WTC11 (cell line): ENCODE measurements at regions not wholly inside any gene's neighbourhood (a gene's known extent, or its start where the extent isn't known, plus 50 kb on each side); places are given as distances from the start of the nearest gene placed in this dataset.

Experiments
- ELF4 ChIP-seq: sonication (generic); formaldehyde crosslinking; IDR thresholded peaks from 2 replicates; pipeline ENCODE4 v1.8.1; 2022; ENCODE audit warnings: low read depth, mild to moderate bottlenecking, moderate library complexity, missing genetic modification reagents
- NFE2L1 ChIP-seq: sonication (generic); formaldehyde crosslinking; IDR thresholded peaks from 2 replicates; pipeline ENCODE4 v1.8.1; 2023; ENCODE audit warnings: missing genetic modification reagents
- NFYB ChIP-seq: sonication (generic); formaldehyde crosslinking; conservative IDR thresholded peaks from 2 replicates; pipeline ENCODE4 v1.8.0; 2022; ENCODE audit warnings: low read depth, missing genetic modification reagents
- NR3C1 ChIP-seq: sonication (generic); formaldehyde crosslinking; conservative IDR thresholded peaks from 2 replicates; pipeline ENCODE4 v1.8.1; 2023; ENCODE audit warnings: low read depth, mild to moderate bottlenecking, missing genetic modification reagents
- OVOL2 ChIP-seq: fragments of 250-450 bp; sonication (Bioruptor Pico); IDR thresholded peaks from 2 replicates; pipeline ENCODE4 v1.9.0; 2021; ENCODE audit warnings: mild to moderate bottlenecking, borderline replicate concordance
- TF ChIP-seq, protein P1 (sequence below): fragments of 200-600 bp; IDR thresholded peaks from 2 replicates; pipeline ENCODE4 v1.8.0; 2022; ENCODE audit warnings: antibody characterized with exemption
- TF ChIP-seq, protein P2 (sequence below): sonication (generic); formaldehyde crosslinking; IDR thresholded peaks from 2 replicates; pipeline ENCODE4 v1.8.0; 2022; ENCODE audit warnings: mild to moderate bottlenecking, missing genetic modification reagents
- TF ChIP-seq, protein P3 (sequence below): sonication (generic); formaldehyde crosslinking; IDR thresholded peaks from 2 replicates; pipeline ENCODE4 v1.8.0; 2023; ENCODE audit warnings: missing genetic modification reagents
- TF ChIP-seq, protein P4 (sequence below): fragments of 250-450 bp; sonication (Bioruptor Pico); conservative IDR thresholded peaks from 2 replicates; pipeline ENCODE4 v1.9.0; 2021; ENCODE audit warnings: mild to moderate bottlenecking

DNA sequence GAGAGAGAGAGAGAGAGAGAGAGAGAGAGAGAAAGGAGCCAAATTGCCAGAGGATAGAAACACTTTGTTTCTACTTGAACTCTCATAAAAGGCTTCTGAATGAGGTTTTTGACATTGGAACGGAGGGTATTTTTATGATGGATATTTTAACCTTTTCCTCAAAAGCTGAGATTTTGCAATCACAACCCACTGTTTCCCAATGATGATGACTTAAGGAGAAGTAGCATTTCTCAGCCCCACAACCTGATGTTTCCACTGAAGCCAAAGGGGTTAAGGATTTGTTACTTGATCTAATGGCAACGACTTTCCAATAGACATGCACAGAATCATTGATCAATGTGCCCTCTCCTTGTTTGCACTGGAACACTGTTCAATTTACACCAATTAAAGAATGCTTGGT is 67.1 kb upstream of the POU3F3 start:
- TF ChIP-seq ELF4 (CRISPR knock-in tag) (no peak), NFYB (no peak), NR3C1 (CRISPR knock-in tag) (no peak), NFE2L1 (CRISPR knock-in tag) (no peak), OVOL2 (CRISPR knock-in tag) (no peak)
- TF ChIP-seq, protein P1, sequence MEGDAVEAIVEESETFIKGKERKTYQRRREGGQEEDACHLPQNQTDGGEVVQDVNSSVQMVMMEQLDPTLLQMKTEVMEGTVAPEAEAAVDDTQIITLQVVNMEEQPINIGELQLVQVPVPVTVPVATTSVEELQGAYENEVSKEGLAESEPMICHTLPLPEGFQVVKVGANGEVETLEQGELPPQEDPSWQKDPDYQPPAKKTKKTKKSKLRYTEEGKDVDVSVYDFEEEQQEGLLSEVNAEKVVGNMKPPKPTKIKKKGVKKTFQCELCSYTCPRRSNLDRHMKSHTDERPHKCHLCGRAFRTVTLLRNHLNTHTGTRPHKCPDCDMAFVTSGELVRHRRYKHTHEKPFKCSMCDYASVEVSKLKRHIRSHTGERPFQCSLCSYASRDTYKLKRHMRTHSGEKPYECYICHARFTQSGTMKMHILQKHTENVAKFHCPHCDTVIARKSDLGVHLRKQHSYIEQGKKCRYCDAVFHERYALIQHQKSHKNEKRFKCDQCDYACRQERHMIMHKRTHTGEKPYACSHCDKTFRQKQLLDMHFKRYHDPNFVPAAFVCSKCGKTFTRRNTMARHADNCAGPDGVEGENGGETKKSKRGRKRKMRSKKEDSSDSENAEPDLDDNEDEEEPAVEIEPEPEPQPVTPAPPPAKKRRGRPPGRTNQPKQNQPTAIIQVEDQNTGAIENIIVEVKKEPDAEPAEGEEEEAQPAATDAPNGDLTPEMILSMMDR, result no peak
- TF ChIP-seq, protein P2, sequence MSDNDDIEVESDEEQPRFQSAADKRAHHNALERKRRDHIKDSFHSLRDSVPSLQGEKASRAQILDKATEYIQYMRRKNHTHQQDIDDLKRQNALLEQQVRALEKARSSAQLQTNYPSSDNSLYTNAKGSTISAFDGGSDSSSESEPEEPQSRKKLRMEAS (CRISPR knock-in tag), result no peak
- TF ChIP-seq, protein P3, sequence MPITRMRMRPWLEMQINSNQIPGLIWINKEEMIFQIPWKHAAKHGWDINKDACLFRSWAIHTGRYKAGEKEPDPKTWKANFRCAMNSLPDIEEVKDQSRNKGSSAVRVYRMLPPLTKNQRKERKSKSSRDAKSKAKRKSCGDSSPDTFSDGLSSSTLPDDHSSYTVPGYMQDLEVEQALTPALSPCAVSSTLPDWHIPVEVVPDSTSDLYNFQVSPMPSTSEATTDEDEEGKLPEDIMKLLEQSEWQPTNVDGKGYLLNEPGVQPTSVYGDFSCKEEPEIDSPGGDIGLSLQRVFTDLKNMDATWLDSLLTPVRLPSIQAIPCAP (CRISPR knock-in tag), result no peak
- TF ChIP-seq, protein P4, sequence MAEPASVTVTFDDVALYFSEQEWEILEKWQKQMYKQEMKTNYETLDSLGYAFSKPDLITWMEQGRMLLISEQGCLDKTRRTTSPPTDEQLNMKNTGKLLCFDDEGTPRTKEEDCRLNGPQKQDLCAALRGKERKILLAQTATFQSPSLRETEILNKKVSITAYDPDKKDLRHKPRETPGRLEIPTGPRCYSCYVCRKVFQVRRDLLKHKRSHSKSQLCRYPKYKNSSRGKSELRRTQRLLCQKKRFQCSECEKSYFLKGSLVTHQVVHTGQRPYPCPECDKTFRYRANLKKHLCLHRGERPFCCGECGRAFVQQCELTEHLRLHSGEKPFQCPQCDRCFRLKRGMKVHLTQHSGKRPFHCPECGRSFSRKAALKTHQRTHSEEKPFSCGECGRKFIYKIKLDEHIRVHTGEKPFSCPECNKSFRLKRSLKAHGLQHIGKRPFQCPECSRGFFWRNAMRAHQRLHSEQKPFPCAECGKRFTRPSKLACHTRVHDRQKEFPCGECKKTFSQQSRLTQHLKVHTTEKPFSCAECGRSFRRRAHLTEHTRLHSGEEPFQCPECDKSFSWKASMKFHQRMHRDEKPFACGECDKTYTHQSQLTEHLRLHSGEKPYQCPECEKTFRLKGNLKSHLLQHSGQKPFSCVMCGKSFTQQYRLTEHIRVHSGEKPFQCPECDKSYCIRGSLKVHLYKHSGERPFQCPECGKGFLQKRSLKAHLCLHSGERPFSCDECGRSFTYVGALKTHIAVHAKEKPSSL (CRISPR knock-in tag), result no peak
